Anterior cingulate cortex (tissue), 58 donors: ENCODE measurements at regions not wholly inside any gene's neighbourhood (a gene's known extent, or its start where the extent isn't known, plus 50 kb on each side); places are given as distances from the start of the nearest gene placed in this dataset.
"Not testable (repeated sequence)": the region's sequence is repeated elsewhere in the genome, so short reads cannot be mapped to it uniquely, and the experiment has no call there.

Experiments used
- DNase-seq, 58 donors: peaks; one replicate each; lab custom pipeline; 2025; lab: John Stamatoyannopoulos, UW

- peak in 2 of 58 donors; percentile 0 to 2 for DNase-seq
Observed at GRCh38 chr7:12456506-12456905, 52.8 kb upstream of the VWDE start.

GRCh38 chr7:12458520-12459131, 55.0 kb upstream of the VWDE start:
- peak in 1 of 58 donors; percentile 9 for DNase-seq

GRCh38 chr7:12467837-12468236, 64.2 kb upstream of the VWDE start:
- DNase-seq, result no peak

- no peak for DNase-seq
Observed at GRCh38 chr7:12469568-12469967, 65.9 kb upstream of the VWDE start.

- DNase-seq, result no peak
Observed at GRCh38 chr7:12470930-12471329, 67.3 kb upstream of the VWDE start.

- no peak for DNase-seq
Observed at GRCh38 chr7:12474035-12474434, 70.4 kb upstream of the VWDE start.

GRCh38 chr7:12475362-12476063, 71.8 kb upstream of the VWDE start:
- DNase-seq, result no peak

- DNase-seq, result no peak
Observed at GRCh38 chr7:12477620-12478019, 74.0 kb upstream of the VWDE start.

- DNase-seq, result no peak
Observed at GRCh38 chr7:12481722-12482121, 78.1 kb upstream of the VWDE start.

- no peak for DNase-seq
Observed at GRCh38 chr7:12485845-12486244, 82.2 kb upstream of the VWDE start.

GRCh38 chr7:12488341-12488740, 82.2 kb upstream of the SCIN start:
- DNase-seq, result no peak

- DNase-seq, result no peak
Observed at GRCh38 chr7:12490107-12490688, 80.3 kb upstream of the SCIN start.

- DNase-seq, result no peak
Observed at GRCh38 chr7:12490940-12491339, 79.6 kb upstream of the SCIN start.

GRCh38 chr7:12491526-12491925, 79.0 kb upstream of the SCIN start:
- no peak for DNase-seq

GRCh38 chr7:12493407-12493806, 77.1 kb upstream of the SCIN start:
- DNase-seq, result peak in 1 of 58 donors; percentile 1

- no peak for DNase-seq
Observed at GRCh38 chr7:12493863-12494686, 76.4 kb upstream of the SCIN start.

GRCh38 chr7:12494687-12495024, 75.9 kb upstream of the SCIN start:
- no peak for DNase-seq

- not testable (repeated sequence) for DNase-seq
Observed at GRCh38 chr7:12496901-12497674, 73.4 kb upstream of the SCIN start.

GRCh38 chr7:12504149-12504548, 66.4 kb upstream of the SCIN start:
- DNase-seq, result no peak

GRCh38 chr7:12508005-12508404, 62.5 kb upstream of the SCIN start:
- no peak for DNase-seq
